ENCODE measurements at regions not wholly inside any gene's neighbourhood (a gene's known extent, or its start where the extent isn't known, plus 50 kb on each side); places are given as distances from the start of the nearest gene placed in this dataset.

- no peak for TF ChIP-seq CTCF (IDR thresholded peaks at IDR 0.05; ENCODE audit: insufficient read depth in 1 of 2, low read depth in 1 of 2, low read length in 1 of 2, severe bottlenecking in 1 of 2, unreplicated experiment in 1 of 2)
- H3K4me3 ChIP-seq (ENCODE audit: low read depth, low read length), result no peak overlapping the region
- POLR2A ChIA-PET, result interaction anchor here (0.6 kb wide), 1 partner anchor 23 kb away, joined by 3 read pairs; no protein-coding TSS in a partner anchor
- intact Hi-C loops (cut with micrococcal nuclease; ENCODE audit: unreplicated experiment), result loop anchor here (5.0 to 10.0 kb wide), 4 partner anchors 92 to 570 kb away; no protein-coding TSS in a partner anchor
- Mint-ChIP-seq H3K4me1 (ENCODE audit: low read depth, unreplicated experiment) (peaks cover 7% of the 10 kb centered on the region), H3K9me3 (ENCODE audit: unreplicated experiment) (no peaks in the 10 kb centered on the region), H3K27me3 (ENCODE audit: insufficient read depth, unreplicated experiment) (peaks cover 9% of the 10 kb centered on the region), H3K27ac (ENCODE audit: unreplicated experiment) (no peak overlapping the region), H3K36me3 (ENCODE audit: insufficient read depth, unreplicated experiment) (no peaks in the 10 kb centered on the region), H3K4me3 (ENCODE audit: unreplicated experiment) (no peak overlapping the region)
- no peaks in the 10 kb centered on the region for H3K36me3 ChIP-seq (ENCODE audit: control insufficient read depth, insufficient read depth, low read length)
- no TSS peak for BruUV-seq (replicated peaks)
- CTCF ChIA-PET, result interaction anchor here (1.3 kb wide), 1 partner anchor 15 kb away, joined by 3 read pairs; no protein-coding TSS in a partner anchor
- no peaks in the 10 kb centered on the region for H3K27me3 ChIP-seq (replicated peaks; ENCODE audit: control insufficient read depth, insufficient read depth, low read length)
- no peaks in the 10 kb centered on the region for H3K4me1 ChIP-seq
- H3K9me3 ChIP-seq, result no peaks in the 10 kb centered on the region; the same call in 1 of the 2 replicates
- no peak for DNase-seq
Measured at GRCh38 chr11:103604310-103604709, 432.1 kb upstream of the DDI1 start.

- TF ChIP-seq CTCF (IDR thresholded peaks at IDR 0.05; ENCODE audit: insufficient read depth in 1 of 2, low read depth in 1 of 2, low read length in 1 of 2, severe bottlenecking in 1 of 2, unreplicated experiment in 1 of 2), result no peak
- no peaks in the 10 kb centered on the region for H3K4me1 ChIP-seq
- intact Hi-C loops (cut with micrococcal nuclease; ENCODE audit: unreplicated experiment), result loop anchor here (2.0 to 10.0 kb wide), 2 partner anchors 352 to 574 kb away; no protein-coding TSS in a partner anchor
- peaks cover 4% of the 10 kb centered on the region; the same call in 1 of the 2 replicates for H3K9me3 ChIP-seq
- no peak overlapping the region for H3K4me3 ChIP-seq (ENCODE audit: low read depth, low read length)
- no peaks in the 10 kb centered on the region for H3K36me3 ChIP-seq (ENCODE audit: control insufficient read depth, insufficient read depth, low read length)
- H3K27ac Mint-ChIP-seq (ENCODE audit: unreplicated experiment), result peak overlapping the region; percentile 34
- ChIA-PET CTCF (interaction anchor here (0.8 kb wide), 1 partner anchor 8 kb away, joined by 3 read pairs; no protein-coding TSS in a partner anchor), POLR2A (no interaction called here)
- H3K36me3 Mint-ChIP-seq (ENCODE audit: insufficient read depth, unreplicated experiment), result no peaks in the 10 kb centered on the region
- peaks cover 3% of the 10 kb centered on the region for H3K27me3 Mint-ChIP-seq (ENCODE audit: insufficient read depth, unreplicated experiment)
- BruUV-seq (replicated peaks), result no TSS peak
- H3K9me3 Mint-ChIP-seq (ENCODE audit: unreplicated experiment), result no peaks in the 10 kb centered on the region
- no peak overlapping the region for H3K4me3 Mint-ChIP-seq (ENCODE audit: unreplicated experiment)
- no peaks in the 10 kb centered on the region for H3K27me3 ChIP-seq (replicated peaks; ENCODE audit: control insufficient read depth, insufficient read depth, low read length)
- DNase-seq, result no peak
- peaks cover 7% of the 10 kb centered on the region for H3K4me1 Mint-ChIP-seq (ENCODE audit: low read depth, unreplicated experiment)
Measured at GRCh38 chr11:103608566-103608965, 427.9 kb upstream of the DDI1 start.

DNA sequence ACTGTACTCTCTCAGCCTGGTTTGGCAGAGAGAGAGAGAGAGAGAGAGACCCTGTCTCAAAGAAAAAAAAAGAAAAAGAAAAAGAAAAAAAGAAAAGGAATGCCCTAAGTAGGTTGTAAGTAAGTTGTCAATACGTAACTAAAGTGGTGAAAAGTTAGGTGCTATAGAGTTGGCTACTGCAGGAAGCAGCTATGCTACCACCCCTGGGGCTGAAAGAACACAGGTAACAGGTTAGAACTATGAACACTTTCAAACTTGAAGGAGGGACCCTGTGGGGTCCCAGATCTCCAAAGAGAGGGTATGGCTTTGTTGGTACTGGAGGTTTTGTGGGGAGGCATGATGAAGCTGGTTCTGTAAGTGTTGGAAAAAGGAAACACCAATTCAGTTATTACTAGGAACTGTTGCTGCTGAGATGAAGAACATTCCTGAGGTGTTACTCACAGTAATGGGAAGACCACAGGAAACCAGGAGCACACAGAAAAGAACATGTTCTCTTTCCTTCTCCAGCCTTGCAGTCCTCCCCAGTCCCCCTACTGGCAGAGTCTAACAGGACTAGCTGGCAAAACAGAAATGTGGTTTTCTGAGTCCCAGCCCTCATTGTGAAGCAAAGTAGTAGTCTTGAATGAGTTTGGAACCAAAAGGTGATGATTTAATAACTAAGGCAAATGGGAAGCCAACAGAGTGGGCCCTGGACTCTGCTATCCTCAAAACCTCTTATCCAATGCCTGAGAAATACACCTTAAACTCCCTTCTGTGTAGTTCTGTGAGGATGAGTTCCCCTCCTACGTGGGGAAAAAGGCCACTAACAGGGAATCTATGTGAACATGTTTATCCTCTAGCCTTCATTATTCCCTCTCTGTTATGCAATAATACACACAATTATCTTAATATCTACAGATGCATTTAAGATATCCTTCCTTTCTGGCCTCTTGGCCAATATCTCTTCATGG, 427.0 kb upstream of the DDI1 start:
- H3K27me3 Mint-ChIP-seq (ENCODE audit: insufficient read depth, unreplicated experiment), result peaks cover 4% of the 10 kb centered on the region
- peaks cover 4% of the 10 kb centered on the region; the same call in 1 of the 2 replicates for H3K9me3 ChIP-seq
- POLR2A ChIA-PET, result no interaction called here
- H3K4me1 ChIP-seq, result no peaks in the 10 kb centered on the region
- peaks cover 7% of the 10 kb centered on the region for H3K4me1 Mint-ChIP-seq (ENCODE audit: low read depth, unreplicated experiment)
- H3K36me3 Mint-ChIP-seq (ENCODE audit: insufficient read depth, unreplicated experiment), result no peaks in the 10 kb centered on the region
- DNase-seq, result peak; percentile 50 to 61
- intact Hi-C loops (cut with micrococcal nuclease; ENCODE audit: unreplicated experiment), result loop anchor here (2.0 to 10.0 kb wide), 2 partner anchors 353 to 575 kb away; no protein-coding TSS in a partner anchor
- peak overlapping the region; percentile 34 for H3K27ac Mint-ChIP-seq (ENCODE audit: unreplicated experiment)
- no peaks in the 10 kb centered on the region for H3K9me3 Mint-ChIP-seq (ENCODE audit: unreplicated experiment)
- H3K27me3 ChIP-seq (replicated peaks; ENCODE audit: control insufficient read depth, insufficient read depth, low read length), result no peaks in the 10 kb centered on the region
- no peak overlapping the region for H3K4me3 Mint-ChIP-seq (ENCODE audit: unreplicated experiment)
- TF ChIP-seq CTCF (IDR thresholded peaks at IDR 0.05; ENCODE audit: insufficient read depth in 1 of 2, low read depth in 1 of 2, low read length in 1 of 2, severe bottlenecking in 1 of 2, unreplicated experiment in 1 of 2), result peak; percentile 68 to 70
- CTCF ChIA-PET, result interaction anchor here (0.6 to 0.8 kb wide), 3 partner anchors 8 to 500 kb away, joined by 3 to 4 read pairs (median 3); partner anchors contain the start of gene DYNC2H1
- no peaks in the 10 kb centered on the region for H3K36me3 ChIP-seq (ENCODE audit: control insufficient read depth, insufficient read depth, low read length)
- no peak overlapping the region for H3K4me3 ChIP-seq (ENCODE audit: low read depth, low read length)
- no TSS peak for BruUV-seq (replicated peaks)
